T-cell (primary cell): ENCODE measurements at regions not wholly inside any gene's neighbourhood (a gene's known extent, or its start where the extent isn't known, plus 50 kb on each side); places are given as distances from the start of the nearest gene placed in this dataset.

Source experiments
- ATAC-seq, 4 experiments: fragments of 200-7000 bp in 3 of 4; fragments of 150-1000 bp in 1 of 4; cut with Tn5 transposase; replicated peaks in 1 of 4; 1 replicate in 3 of 4; 2 replicates in 1 of 4; pipeline ENCODE4 v1.10.0; 2021; ENCODE audit warnings: moderate library complexity in 3 of 4, mild to moderate bottlenecking in 2 of 4, moderate number of reproducible peaks in 1 of 4
- CTCF ChIA-PET, 2 donors: fragments of 300-600 bp; sonication (Branson Sonifier 250); formaldehyde crosslinking; loops; one replicate each; lab custom pipeline; 2022; ENCODE audit warnings: antibody characterized with exemption in 2 of 2; lab: Charles Lee
- POLR2A ChIA-PET, 2 donors: fragments of 300-600 bp; sonication (Branson Sonifier 250); formaldehyde crosslinking; loops; one replicate each; lab custom pipeline; 2022; ENCODE audit warnings: antibody characterized with exemption in 2 of 2; lab: Charles Lee
- DNase-seq, 35 experiments: peaks; one replicate each; pipeline versions ENCODE4 v3.0.0 to v3.0.0-alpha.2; 2013 to 2023
- H3K27ac ChIP-seq: one replicate; pipeline ENCODE4 v1.5.1; 2013; ENCODE audit warnings: low read length
- H3K27me3 ChIP-seq, 2 experiments: replicated peaks in 1 of 2; 1 replicate in 1 of 2; 2 replicates in 1 of 2; pipeline versions ENCODE4 v1.6.1 to v1.7.0; 2013; ENCODE audit warnings: low read length in 1 of 2, mixed read lengths in 1 of 2; ENCODE audit not compliant: control insufficient read depth in 2 of 2, insufficient read depth in 2 of 2; ENCODE audit errors: extremely low read depth in 1 of 2
- H3K36me3 ChIP-seq, 2 donors: 1 replicate in 1 of 2; 2 replicates in 1 of 2; pipeline versions ENCODE4 v1.6.1 to v1.7.0; 2013; ENCODE audit warnings: low read length in 1 of 2; ENCODE audit not compliant: control insufficient read depth in 2 of 2, insufficient read depth in 1 of 2; ENCODE audit errors: extremely low read depth in 1 of 2
- H3K4me1 ChIP-seq, 2 experiments: 1 replicate in 1 of 2; 2 replicates in 1 of 2; pipeline versions ENCODE4 v1.6.1 to v1.7.0; 2013; ENCODE audit warnings: low read length in 2 of 2, mixed read lengths in 1 of 2; ENCODE audit not compliant: insufficient read depth in 2 of 2, control insufficient read depth in 1 of 2; ENCODE audit errors: extremely low read depth in 1 of 2
- H3K4me3 ChIP-seq, 2 donors: 1 replicate in 1 of 2; 2 replicates in 1 of 2; pipeline versions ENCODE4 v1.5.1 to v1.7.0; 2013; ENCODE audit warnings: mild to moderate bottlenecking in 2 of 2, low read length in 1 of 2, moderate library complexity in 1 of 2; ENCODE audit not compliant: control insufficient read depth in 1 of 2; ENCODE audit errors: extremely low read depth in 1 of 2
- H3K9me3 ChIP-seq: 2 replicates; pipeline ENCODE4 v1.7.0; 2013
- H3K27ac Mint-ChIP-seq, 2 donors: one replicate each; pipeline ENCODE4 v1.8.0; 2020 to 2021; ENCODE audit warnings: mild to moderate bottlenecking in 2 of 2, mixed read lengths in 2 of 2
- H3K27me3 Mint-ChIP-seq, 2 donors: one replicate each; pipeline ENCODE4 v1.8.0; 2021 to 2022; ENCODE audit warnings: mixed read lengths in 2 of 2
- H3K36me3 Mint-ChIP-seq: one replicate; pipeline ENCODE4 v1.8.0; 2021; ENCODE audit warnings: mixed read lengths
- H3K4me1 Mint-ChIP-seq, 3 donors: one replicate each; pipeline ENCODE4 v1.8.0; 2020 to 2022; ENCODE audit warnings: mixed read lengths in 3 of 3, mild to moderate bottlenecking in 1 of 3
- H3K4me3 Mint-ChIP-seq, 3 donors: one replicate each; pipeline ENCODE4 v1.8.0; 2020 to 2022; ENCODE audit warnings: mild to moderate bottlenecking in 3 of 3, mixed read lengths in 3 of 3, moderate library complexity in 3 of 3
- H3K9me3 Mint-ChIP-seq, 3 donors: one replicate each; pipeline ENCODE4 v1.8.0; 2020 to 2022; ENCODE audit warnings: mixed read lengths in 3 of 3
- WGBS: methylation state at CpG from one replicate; pipeline ENCODE4 v1.1.5; 2013; ENCODE audit warnings: missing lambda C conversion rate; ENCODE audit not compliant: insufficient coverage; 5-methylcytosine and 5-hydroxymethylcytosine counted together

GRCh38 chr1:228980232-228980937, 245.1 kb downstream of the RHOU start:
- POLR2A ChIA-PET, result no interaction called here
- Mint-ChIP-seq H3K27me3 (no peaks in the 10 kb centered on the region), H3K27ac (no peak overlapping the region), H3K36me3 (no peaks in the 10 kb centered on the region), H3K9me3 (no peaks in the 10 kb centered on the region), H3K4me3 (no peak overlapping the region), H3K4me1 (no peaks in the 10 kb centered on the region)
- Histone ChIP-seq H3K4me3 (no peak overlapping the region), H3K27me3 (peaks cover 0 to 13% of the 10 kb centered on the region in 2 experiments), H3K9me3 (no peaks in the 10 kb centered on the region), H3K4me1 (no peaks in the 10 kb centered on the region), H3K36me3 (no peaks in the 10 kb centered on the region), H3K27ac (no peak overlapping the region)
- CTCF ChIA-PET, result interaction anchor here in 1 of 2 donors (0.6 kb wide), 2 partner anchors 179 to 1967 kb away, joined by 3 to 4 read pairs; no protein-coding TSS in a partner anchor
- ATAC-seq (no peak), DNase-seq (peak in 1 of 35 experiments; percentile 12)
- 92% methylated on average over 3 of the region's 9 CpGs for WGBS

- H3K9me3 Mint-ChIP-seq, result no peaks in the 10 kb centered on the region
- H3K4me1 Mint-ChIP-seq, result no peaks in the 10 kb centered on the region
- no peak overlapping the region for H3K27ac ChIP-seq
- H3K4me3 Mint-ChIP-seq, result no peak overlapping the region
- DNase-seq (peak in 1 of 35 experiments; percentile 2), ATAC-seq (no peak)
- no peaks in the 10 kb centered on the region for H3K27me3 Mint-ChIP-seq
- H3K4me3 ChIP-seq, result no peak overlapping the region
- ChIA-PET POLR2A (no interaction called here), CTCF (no interaction called here)
- no peaks in the 10 kb centered on the region for H3K36me3 ChIP-seq
- no peaks in the 10 kb centered on the region for H3K36me3 Mint-ChIP-seq
- 100% methylated on average over 3 of the region's 5 CpGs for WGBS
- H3K27me3 ChIP-seq, result peaks cover 0 to 16% of the 10 kb centered on the region in 2 experiments
- H3K4me1 ChIP-seq, result no peaks in the 10 kb centered on the region
- H3K27ac Mint-ChIP-seq, result no peak overlapping the region
- no peaks in the 10 kb centered on the region for H3K9me3 ChIP-seq
These were observed 247.4 kb downstream of the RHOU start for GRCh38 chr1:228982637-228983036.

GRCh38 chr1:228983231-228983660, 248.0 kb downstream of the RHOU start:
- Histone ChIP-seq H3K4me3 (no peak overlapping the region), H3K27me3 (peaks cover 0 to 16% of the 10 kb centered on the region in 2 experiments), H3K4me1 (no peaks in the 10 kb centered on the region), H3K36me3 (no peaks in the 10 kb centered on the region), H3K27ac (no peak overlapping the region), H3K9me3 (no peaks in the 10 kb centered on the region)
- H3K36me3 Mint-ChIP-seq, result no peaks in the 10 kb centered on the region
- H3K4me3 Mint-ChIP-seq, result no peak overlapping the region
- H3K9me3 Mint-ChIP-seq, result no peaks in the 10 kb centered on the region
- no peak overlapping the region for H3K27ac Mint-ChIP-seq
- WGBS, result 100% methylated on average over 4 of the region's 6 CpGs
- no peaks in the 10 kb centered on the region for H3K27me3 Mint-ChIP-seq
- no peak for ATAC-seq
- CTCF ChIA-PET, result no interaction called here
- POLR2A ChIA-PET, result no interaction called here
- peak in 1 of 35 experiments; percentile 7 for DNase-seq
- H3K4me1 Mint-ChIP-seq, result no peaks in the 10 kb centered on the region

GRCh38 chr1:228983661-228984060, 248.4 kb downstream of the RHOU start:
- H3K9me3 Mint-ChIP-seq, result no peaks in the 10 kb centered on the region
- H3K27me3 Mint-ChIP-seq, result no peaks in the 10 kb centered on the region
- no peak overlapping the region for H3K4me3 ChIP-seq
- H3K27ac ChIP-seq, result no peak overlapping the region
- DNase-seq, result no peak
- H3K4me1 ChIP-seq, result no peaks in the 10 kb centered on the region
- ATAC-seq, result no peak
- H3K36me3 Mint-ChIP-seq, result no peaks in the 10 kb centered on the region
- ChIA-PET CTCF (no interaction called here), POLR2A (no interaction called here)
- no peaks in the 10 kb centered on the region for H3K4me1 Mint-ChIP-seq
- 94% methylated on average over 3 of the region's 4 CpGs for WGBS
- H3K36me3 ChIP-seq, result no peaks in the 10 kb centered on the region
- peaks cover 0 to 14% of the 10 kb centered on the region in 2 experiments for H3K27me3 ChIP-seq
- no peaks in the 10 kb centered on the region for H3K9me3 ChIP-seq
- H3K4me3 Mint-ChIP-seq, result no peak overlapping the region
- no peak overlapping the region for H3K27ac Mint-ChIP-seq

- Mint-ChIP-seq H3K27ac (no peak overlapping the region), H3K27me3 (no peaks in the 10 kb centered on the region), H3K4me1 (peaks cover 1 to 4% (median 3%) of the 10 kb centered on the region in 3 donors), H3K36me3 (no peaks in the 10 kb centered on the region), H3K4me3 (no peak overlapping the region), H3K9me3 (no peaks in the 10 kb centered on the region)
- DNase-seq (no peak), ATAC-seq (no peak)
- CTCF ChIA-PET, result no interaction called here
- H3K4me3 ChIP-seq, result no peak overlapping the region
- H3K27me3 ChIP-seq, result peaks cover 0 to 10% of the 10 kb centered on the region in 2 experiments
- H3K27ac ChIP-seq, result no peak overlapping the region
- no peaks in the 10 kb centered on the region for H3K36me3 ChIP-seq
- H3K9me3 ChIP-seq, result no peaks in the 10 kb centered on the region
- POLR2A ChIA-PET, result no interaction called here
- WGBS, result no CpG with 5 or more reads among the region's 1 CpG
- no peaks in the 10 kb centered on the region for H3K4me1 ChIP-seq
These were observed 248.8 kb downstream of the RHOU start for GRCh38 chr1:228984107-228984506.

GRCh38 chr1:228984646-228985631, 249.7 kb downstream of the RHOU start:
- peaks cover 0 to 7% of the 10 kb centered on the region in 2 experiments for H3K27me3 ChIP-seq
- no peak overlapping the region for H3K4me3 Mint-ChIP-seq
- no peak overlapping the region for H3K4me3 ChIP-seq
- 91% methylated on average over 6 of the region's 7 CpGs for WGBS
- H3K9me3 ChIP-seq, result no peaks in the 10 kb centered on the region
- H3K27ac Mint-ChIP-seq, result no peak overlapping the region
- H3K27ac ChIP-seq, result no peak overlapping the region
- H3K9me3 Mint-ChIP-seq, result no peaks in the 10 kb centered on the region
- peaks cover under 1 to 2% of the 10 kb centered on the region in 2 experiments for H3K4me1 ChIP-seq
- peak in 1 of 35 experiments; percentile 10 for DNase-seq
- no peak for ATAC-seq
- ChIA-PET POLR2A (no interaction called here), CTCF (no interaction called here)
- H3K36me3 ChIP-seq, result no peaks in the 10 kb centered on the region
- no peaks in the 10 kb centered on the region for H3K36me3 Mint-ChIP-seq
- peaks cover 2 to 9% (median 6%) of the 10 kb centered on the region in 3 donors for H3K4me1 Mint-ChIP-seq
- no peaks in the 10 kb centered on the region for H3K27me3 Mint-ChIP-seq
